Nephron progenitor cell (in vitro differentiated cells): ENCODE measurements at regions not wholly inside any gene's neighbourhood (a gene's known extent, or its start where the extent isn't known, plus 50 kb on each side); places are given as distances from the start of the nearest gene placed in this dataset.

Experiments used
- DNase-seq: peaks from one replicate; pipeline ENCODE4 v3.0.0; 2021
- H3K27ac Mint-ChIP-seq: 2 replicates; pipeline ENCODE4 v1.8.0; 2021; ENCODE audit warnings: mild to moderate bottlenecking, moderate library complexity, mixed read lengths
- H3K27me3 Mint-ChIP-seq: 2 replicates; pipeline ENCODE4 v1.8.0; 2021; ENCODE audit warnings: mild to moderate bottlenecking, low read depth, mixed read lengths; ENCODE audit not compliant: poor library complexity
- H3K36me3 Mint-ChIP-seq: 2 replicates; pipeline ENCODE4 v1.8.0; 2021; ENCODE audit warnings: low read depth, mixed read lengths
- H3K4me1 Mint-ChIP-seq: 2 replicates; pipeline ENCODE4 v1.8.0; 2021; ENCODE audit warnings: mixed read lengths
- H3K4me3 Mint-ChIP-seq: 2 replicates; pipeline ENCODE4 v1.8.0; 2021; ENCODE audit warnings: mild to moderate bottlenecking, moderate library complexity, mixed read lengths
- H3K9me3 Mint-ChIP-seq: 2 replicates; pipeline ENCODE4 v1.8.0; 2021; ENCODE audit warnings: mild to moderate bottlenecking, moderate library complexity, mixed read lengths
- CTCF ChIP-seq: fragments of 200-600 bp; sonication (generic); IDR thresholded peaks from 2 replicates; pipeline ENCODE4 v1.5.0; 2021; ENCODE audit warnings: antibody characterized with exemption

- Mint-ChIP-seq H3K36me3 (no peaks in the 10 kb centered on the region), H3K9me3 (peaks cover 5% of the 10 kb centered on the region), H3K27ac (no peak overlapping the region), H3K4me1 (no peaks in the 10 kb centered on the region), H3K4me3 (no peak overlapping the region), H3K27me3 (no peaks in the 10 kb centered on the region)
- no peak for TF ChIP-seq CTCF
- DNase-seq: no peak
Observed at GRCh38 chr18:1446765-1447164, 542.1 kb downstream of the ADCYAP1 start.

GRCh38 chr18:1452821-1453220 lies 548.1 kb downstream of the ADCYAP1 start:
- no peak overlapping the region for H3K4me3 Mint-ChIP-seq
- no peak for DNase-seq
- H3K4me1 Mint-ChIP-seq: no peaks in the 10 kb centered on the region
- TF ChIP-seq CTCF: no peak
- H3K9me3 Mint-ChIP-seq: peaks cover 33% of the 10 kb centered on the region
- no peak overlapping the region for H3K27ac Mint-ChIP-seq
- H3K36me3 Mint-ChIP-seq: no peaks in the 10 kb centered on the region
- peaks cover 6% of the 10 kb centered on the region for H3K27me3 Mint-ChIP-seq

- Mint-ChIP-seq H3K27ac (no peak overlapping the region), H3K9me3 (peaks cover 34% of the 10 kb centered on the region), H3K27me3 (peaks cover 6% of the 10 kb centered on the region), H3K36me3 (no peaks in the 10 kb centered on the region), H3K4me1 (no peaks in the 10 kb centered on the region), H3K4me3 (no peak overlapping the region)
- TF ChIP-seq CTCF: no peak
- DNase-seq: no peak
Observed at GRCh38 chr18:1455605-1456004, 550.9 kb downstream of the ADCYAP1 start.

- Mint-ChIP-seq H3K4me1 (no peaks in the 10 kb centered on the region), H3K4me3 (no peak overlapping the region), H3K27ac (no peak overlapping the region), H3K36me3 (no peaks in the 10 kb centered on the region), H3K27me3 (peaks cover 12% of the 10 kb centered on the region), H3K9me3 (peaks cover 12% of the 10 kb centered on the region)
- no peak for DNase-seq
- no peak for TF ChIP-seq CTCF
Observed at GRCh38 chr18:1458547-1458946, 553.9 kb downstream of the ADCYAP1 start.

- no peak for TF ChIP-seq CTCF
- Mint-ChIP-seq H3K4me1 (peaks cover 16% of the 10 kb centered on the region), H3K9me3 (no peaks in the 10 kb centered on the region), H3K36me3 (no peaks in the 10 kb centered on the region), H3K27ac (no peak overlapping the region), H3K27me3 (peaks cover 6% of the 10 kb centered on the region), H3K4me3 (no peak overlapping the region)
- no peak for DNase-seq
Observed at GRCh38 chr18:1463981-1464380, 559.3 kb downstream of the ADCYAP1 start.

- no peak for TF ChIP-seq CTCF
- Mint-ChIP-seq H3K4me1 (peaks cover 16% of the 10 kb centered on the region), H3K27ac (no peak overlapping the region), H3K27me3 (peaks cover 6% of the 10 kb centered on the region), H3K36me3 (no peaks in the 10 kb centered on the region), H3K9me3 (no peaks in the 10 kb centered on the region), H3K4me3 (no peak overlapping the region)
- DNase-seq: no peak
Observed at GRCh38 chr18:1464444-1465217, 560.0 kb downstream of the ADCYAP1 start.
